Endodermal cell (in vitro differentiated cells): ENCODE measurements at regions not wholly inside any gene's neighbourhood (a gene's known extent, or its start where the extent isn't known, plus 50 kb on each side); places are given as distances from the start of the nearest gene placed in this dataset.

Experiments
- DNase-seq: peaks from one replicate; pipeline ENCODE4 v3.0.0-alpha.2; 2017
- H3K27ac ChIP-seq: 2 replicates; pipeline ENCODE4 v1.5.1; 2013; ENCODE audit warnings: mild to moderate bottlenecking, low read depth, low read length, moderate library complexity
- H3K27me3 ChIP-seq: 2 replicates; pipeline ENCODE4 v1.6.1; 2013; ENCODE audit warnings: mild to moderate bottlenecking, low read length, moderate library complexity; ENCODE audit not compliant: insufficient read depth, control insufficient read depth, poor library complexity, severe bottlenecking
- H3K36me3 ChIP-seq: 2 replicates; pipeline ENCODE4 v1.7.0; 2013; ENCODE audit warnings: mild to moderate bottlenecking, low read length, moderate library complexity; ENCODE audit not compliant: control insufficient read depth, insufficient read depth
- H3K4me1 ChIP-seq: one replicate; pipeline ENCODE4 v1.7.0; 2013; ENCODE audit warnings: low read length; ENCODE audit not compliant: control insufficient read depth, insufficient read depth
- H3K4me3 ChIP-seq: 2 replicates; pipeline ENCODE4 v1.5.1; 2013; ENCODE audit warnings: mild to moderate bottlenecking, low read length, moderate library complexity
- H3K9ac ChIP-seq: 2 replicates; pipeline ENCODE4 v1.6.1; 2013; ENCODE audit warnings: mild to moderate bottlenecking, low read length, moderate library complexity; ENCODE audit not compliant: poor library complexity, severe bottlenecking; ENCODE audit errors: extremely low read depth
- H3K9me3 ChIP-seq: 2 replicates; pipeline ENCODE4 v1.6.1; 2013; ENCODE audit warnings: mild to moderate bottlenecking, low read length, moderate library complexity; ENCODE audit not compliant: control insufficient read depth
- H3K27ac Mint-ChIP-seq: 2 replicates; pipeline ENCODE4 v1.8.0; 2020; ENCODE audit warnings: mixed read lengths
- H3K27me3 Mint-ChIP-seq: 2 replicates; pipeline ENCODE4 v1.8.0; 2021; ENCODE audit warnings: mild to moderate bottlenecking, mixed read lengths; ENCODE audit not compliant: insufficient read depth
- H3K36me3 Mint-ChIP-seq: 2 replicates; pipeline ENCODE4 v1.8.0; 2020; ENCODE audit warnings: low read depth, mixed read lengths
- H3K4me1 Mint-ChIP-seq: 2 replicates; pipeline ENCODE4 v1.8.0; 2020; ENCODE audit warnings: mixed read lengths
- H3K4me3 Mint-ChIP-seq: 2 replicates; pipeline ENCODE4 v1.8.0; 2020; ENCODE audit warnings: mild to moderate bottlenecking, moderate library complexity, mixed read lengths
- H3K9me3 Mint-ChIP-seq: 2 replicates; pipeline ENCODE4 v1.8.0; 2020; ENCODE audit warnings: mild to moderate bottlenecking, mixed read lengths
- WGBS, 2 experiments: methylation state at CpG; one replicate each; pipeline versions ENCODE4 v1.1.5 to v1.1.7; 2013; ENCODE audit warnings: missing lambda C conversion rate in 2 of 2, mixed read lengths in 1 of 2; ENCODE audit not compliant: insufficient coverage in 1 of 2, insufficient read length in 1 of 2; 5-methylcytosine and 5-hydroxymethylcytosine counted together
- TF ChIP-seq, protein P1 (sequence below): fragments of 200-600 bp; sonication (generic); conservative IDR thresholded peaks from 2 replicates; pipeline ENCODE4 v1.5.0; 2021; ENCODE audit warnings: antibody characterized with exemption, mild to moderate bottlenecking

DNA sequence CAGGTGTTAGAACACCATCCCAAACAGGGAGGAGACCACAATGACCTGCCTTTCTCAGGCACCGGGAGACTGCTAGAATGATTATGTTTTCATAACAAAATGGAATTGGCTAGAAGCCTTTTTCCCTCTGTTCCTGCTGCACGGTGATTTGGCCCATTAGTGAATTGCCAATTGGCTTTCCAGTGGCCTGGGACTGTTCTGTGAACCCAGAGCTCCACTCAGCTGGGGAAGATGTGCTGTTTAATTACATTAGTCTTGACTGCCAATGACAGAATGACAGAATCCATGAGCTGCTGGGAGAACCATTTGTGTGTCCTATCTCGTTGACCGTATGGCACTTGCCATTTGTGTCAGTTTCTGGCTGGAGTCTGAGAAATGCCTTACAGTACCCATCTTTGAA lies 242.9 kb downstream of the CDH11 start:
- Histone ChIP-seq H3K36me3 (no peaks in the 10 kb centered on the region), H3K4me1 (no peaks in the 10 kb centered on the region), H3K4me3 (no peak overlapping the region), H3K27me3 (no peaks in the 10 kb centered on the region), H3K9ac (no peak overlapping the region), H3K9me3 (no peaks in the 10 kb centered on the region), H3K27ac (no peak overlapping the region)
- no peak overlapping the region for H3K4me3 Mint-ChIP-seq
- H3K4me1 Mint-ChIP-seq: no peaks in the 10 kb centered on the region
- WGBS, 2 experiments: 86 to 93% methylated on average over 4 of the region's 4 CpGs
- no peaks in the 10 kb centered on the region for H3K9me3 Mint-ChIP-seq
- TF ChIP-seq, protein P1, sequence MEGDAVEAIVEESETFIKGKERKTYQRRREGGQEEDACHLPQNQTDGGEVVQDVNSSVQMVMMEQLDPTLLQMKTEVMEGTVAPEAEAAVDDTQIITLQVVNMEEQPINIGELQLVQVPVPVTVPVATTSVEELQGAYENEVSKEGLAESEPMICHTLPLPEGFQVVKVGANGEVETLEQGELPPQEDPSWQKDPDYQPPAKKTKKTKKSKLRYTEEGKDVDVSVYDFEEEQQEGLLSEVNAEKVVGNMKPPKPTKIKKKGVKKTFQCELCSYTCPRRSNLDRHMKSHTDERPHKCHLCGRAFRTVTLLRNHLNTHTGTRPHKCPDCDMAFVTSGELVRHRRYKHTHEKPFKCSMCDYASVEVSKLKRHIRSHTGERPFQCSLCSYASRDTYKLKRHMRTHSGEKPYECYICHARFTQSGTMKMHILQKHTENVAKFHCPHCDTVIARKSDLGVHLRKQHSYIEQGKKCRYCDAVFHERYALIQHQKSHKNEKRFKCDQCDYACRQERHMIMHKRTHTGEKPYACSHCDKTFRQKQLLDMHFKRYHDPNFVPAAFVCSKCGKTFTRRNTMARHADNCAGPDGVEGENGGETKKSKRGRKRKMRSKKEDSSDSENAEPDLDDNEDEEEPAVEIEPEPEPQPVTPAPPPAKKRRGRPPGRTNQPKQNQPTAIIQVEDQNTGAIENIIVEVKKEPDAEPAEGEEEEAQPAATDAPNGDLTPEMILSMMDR: no peak
- DNase-seq: no peak
- no peak overlapping the region for H3K27ac Mint-ChIP-seq
- no peaks in the 10 kb centered on the region for H3K27me3 Mint-ChIP-seq
- H3K36me3 Mint-ChIP-seq: no peaks in the 10 kb centered on the region

- no peaks in the 10 kb centered on the region for H3K9me3 ChIP-seq
- Mint-ChIP-seq H3K9me3 (no peaks in the 10 kb centered on the region), H3K27ac (no peak overlapping the region), H3K4me1 (peaks cover 4% of the 10 kb centered on the region), H3K4me3 (no peak overlapping the region), H3K27me3 (peaks cover 2% of the 10 kb centered on the region), H3K36me3 (no peaks in the 10 kb centered on the region)
- no peak overlapping the region for H3K9ac ChIP-seq
- no peak overlapping the region for H3K27ac ChIP-seq
- no peak for DNase-seq
- H3K4me3 ChIP-seq: no peak overlapping the region
- 91 to 100% methylated on average over 1 to 2 of the region's 2 CpGs for WGBS, 2 experiments
- TF ChIP-seq, protein P1: no peak
- no peaks in the 10 kb centered on the region for H3K27me3 ChIP-seq
- no peaks in the 10 kb centered on the region for H3K4me1 ChIP-seq
- H3K36me3 ChIP-seq: no peaks in the 10 kb centered on the region
Measured at GRCh38 chr16:64872101-64872500, 249.8 kb downstream of the CDH11 start.

GRCh38 chr16:64870859-64871258 lies 251.0 kb downstream of the CDH11 start:
- Histone ChIP-seq H3K9me3 (no peaks in the 10 kb centered on the region), H3K27me3 (no peaks in the 10 kb centered on the region), H3K27ac (no peak overlapping the region), H3K9ac (no peak overlapping the region), H3K4me1 (no peaks in the 10 kb centered on the region), H3K36me3 (no peaks in the 10 kb centered on the region), H3K4me3 (no peak overlapping the region)
- Mint-ChIP-seq H3K4me3 (no peak overlapping the region), H3K27ac (no peak overlapping the region), H3K9me3 (no peaks in the 10 kb centered on the region), H3K4me1 (peaks cover 4% of the 10 kb centered on the region), H3K27me3 (peaks cover 2% of the 10 kb centered on the region), H3K36me3 (no peaks in the 10 kb centered on the region)
- TF ChIP-seq, protein P1: no peak
- WGBS, 2 experiments: 89 to 94% methylated on average over 2 of the region's 3 CpGs
- DNase-seq: no peak
